HepG2 (cell line): ENCODE measurements at regions not wholly inside any gene's neighbourhood (a gene's known extent, or its start where the extent isn't known, plus 50 kb on each side); places are given as distances from the start of the nearest gene placed in this dataset.

Experiments
- ATAC-seq: fragments of 200-7000 bp; cut with Tn5 transposase; 3 replicates; pipeline ENCODE4 v1.9.1; 2020; ENCODE audit warnings: mild to moderate bottlenecking, moderate library complexity
- BruUV-seq: library from RNA; stranded (reverse); fragments of 400-500 nt; replicated peaks from 2 replicates; lab custom pipeline; 2021; lab: Mats Ljungman, UMichigan
- CTCF ChIA-PET: fragments of 300-600 bp; formaldehyde crosslinking; extraction: SDS; loops from one replicate; lab custom pipeline; 2021; ENCODE audit warnings: low total read pairs, inconsistent platforms, low intra/inter-chr PET ratio; lab: Yijun Ruan, JAX
- POLR2A ChIA-PET: fragments of 350-600 bp; sonication (Branson Sonifier 250); formaldehyde crosslinking; loops from one replicate; lab custom pipeline; 2020; ENCODE audit warnings: antibody characterized with exemption, inconsistent platforms; lab: Yijun Ruan, JAX
- DNase-seq: peaks from one replicate; pipeline ENCODE4 v3.0.0-alpha.2; 2015; ENCODE audit warnings: low spot score
- FAIRE-seq: peaks from 3 replicates; lab custom pipeline; 2011; peaks lifted over from hg19 to GRCh38; lab: Jason Lieb, UNC
- H2AFZ ChIP-seq: one replicate; pipeline ENCODE4 v1.6.1; 2011; ENCODE audit warnings: low read length, inconsistent platforms
- H3K27ac ChIP-seq: fragments of 300-600 bp; 3 replicates; pipeline ENCODE4 v1.8.0; 2011; ENCODE audit warnings: mixed run types, mild to moderate bottlenecking, mixed read lengths, low read length, inconsistent platforms; ENCODE audit not compliant: insufficient read depth; ENCODE audit errors: extremely low read length
- H3K27me3 ChIP-seq, 2 experiments: fragments of 200-600 bp in 1 of 2; 2 replicates in 1 of 2; 3 replicates in 1 of 2; pipeline versions ENCODE4 v1.6.0 to v1.8.0; 2011; ENCODE audit warnings: low read length in 2 of 2, mild to moderate bottlenecking in 2 of 2, moderate library complexity in 2 of 2, inconsistent platforms in 1 of 2; ENCODE audit not compliant: insufficient read depth in 2 of 2, control insufficient read depth in 1 of 2
- H3K36me3 ChIP-seq, 2 experiments: fragments of 200-600 bp in 1 of 2; replicated peaks in 1 of 2; 2 replicates in 1 of 2; 3 replicates in 1 of 2; pipeline versions ENCODE4 v1.5.1 to v1.8.0; 2011; ENCODE audit warnings: low read length in 2 of 2, inconsistent platforms in 1 of 2; ENCODE audit not compliant: insufficient read depth in 2 of 2, control insufficient read depth in 1 of 2
- H3K4me1 ChIP-seq: 2 replicates; pipeline ENCODE4 v1.5.1; 2012; ENCODE audit warnings: low read length, inconsistent platforms; ENCODE audit not compliant: insufficient read depth
- H3K4me2 ChIP-seq: 2 replicates; pipeline ENCODE4 v1.6.0; 2011; ENCODE audit warnings: low read depth, low read length, inconsistent platforms
- H3K4me3 ChIP-seq, 3 experiments: fragments of 200-600 bp in 1 of 3; sonication (generic), shearing (Covaris generic) in 1 of 3; replicated peaks in 1 of 3; 2 replicates each; pipeline ENCODE4 v1.5.1; 2011 to 2016; ENCODE audit warnings: low read length in 3 of 3, inconsistent platforms in 2 of 3, low read depth in 2 of 3, mild to moderate bottlenecking in 2 of 3, control low read depth in 1 of 3, mixed read lengths in 1 of 3; ENCODE audit not compliant: insufficient read depth in 1 of 3
- H3K79me2 ChIP-seq: one replicate; pipeline ENCODE4 v1.6.1; 2011; ENCODE audit warnings: low read length, inconsistent platforms; ENCODE audit not compliant: insufficient read depth
- H3K9ac ChIP-seq: 2 replicates; pipeline ENCODE4 v1.6.0; 2011; ENCODE audit warnings: mild to moderate bottlenecking, low read depth, low read length, inconsistent platforms; ENCODE audit not compliant: insufficient read depth
- H3K9me3 ChIP-seq: 2 replicates; pipeline ENCODE4 v1.5.1; 2012; ENCODE audit warnings: mild to moderate bottlenecking, low read length
- H4K20me1 ChIP-seq: 2 replicates; pipeline ENCODE4 v1.6.0; 2011; ENCODE audit warnings: inconsistent platforms, mild to moderate bottlenecking, low read length, moderate library complexity; ENCODE audit not compliant: insufficient read depth
- CENPT ChIP-seq: sonication (generic); formaldehyde crosslinking; IDR thresholded peaks from 2 replicates; pipeline ENCODE4 v1.8.0; 2022; ENCODE audit warnings: low read depth, mild to moderate bottlenecking, moderate library complexity, missing genetic modification reagents
- CSRNP1 ChIP-seq: sonication (generic); formaldehyde crosslinking; IDR thresholded peaks from 2 replicates; pipeline ENCODE4 v1.8.1; 2023; ENCODE audit warnings: mild to moderate bottlenecking, missing genetic modification reagents
- FOXK2 ChIP-seq: fragments of 450-650 bp; IDR thresholded peaks from 2 replicates; pipeline ENCODE4 v1.6.1; 2016
- IKZF1 ChIP-seq: fragments of 450-650 bp; IDR thresholded peaks from 2 replicates; pipeline ENCODE4 v1.7.1; 2016
- MAF1 ChIP-seq: sonication (generic); formaldehyde crosslinking; IDR thresholded peaks from 2 replicates; pipeline ENCODE4 v1.5.0; 2020; ENCODE audit warnings: missing genetic modification reagents, borderline replicate concordance
- MAFK ChIP-seq, 2 experiments: IDR thresholded peaks in 1 of 2; conservative IDR thresholded peaks in 1 of 2; 2 replicates each; pipeline ENCODE4 v1.6.1; 2011; ENCODE audit warnings: improper control_type of control experiment in 2 of 2, low read length in 2 of 2
- NR2F6 ChIP-seq, 2 experiments: IDR thresholded peaks; 2 replicates each; pipeline ENCODE4 v1.6.1; 2016; ENCODE audit warnings: antibody characterized with exemption in 1 of 2, mild to moderate bottlenecking in 1 of 2
- ONECUT2 ChIP-seq: sonication (generic); formaldehyde crosslinking; IDR thresholded peaks from 2 replicates; pipeline ENCODE4 v1.4.0; 2020; ENCODE audit warnings: missing genetic modification reagents
- PAX8 ChIP-seq: sonication (generic); formaldehyde crosslinking; IDR thresholded peaks from 2 replicates; pipeline ENCODE4 v1.8.0; 2022; ENCODE audit warnings: mild to moderate bottlenecking, missing genetic modification reagents, borderline replicate concordance
- PREB ChIP-seq: sonication (generic); formaldehyde crosslinking; IDR thresholded peaks from 2 replicates; pipeline ENCODE4 v1.4.0; 2020; ENCODE audit warnings: missing genetic modification reagents
- REL ChIP-seq: sonication (generic); formaldehyde crosslinking; conservative IDR thresholded peaks from 2 replicates; pipeline ENCODE4 v1.8.0; 2022; ENCODE audit warnings: mild to moderate bottlenecking, missing genetic modification reagents, moderate library complexity
- RELA ChIP-seq: sonication (generic); formaldehyde crosslinking; IDR thresholded peaks from 2 replicates; pipeline ENCODE4 v1.4.0; 2020; ENCODE audit warnings: missing genetic modification reagents
- TBX3 ChIP-seq: fragments of 450-650 bp; IDR thresholded peaks from 2 replicates; pipeline ENCODE4 v1.6.1; 2017; ENCODE audit warnings: antibody characterized with exemption, mild to moderate bottlenecking, inconsistent platforms, borderline replicate concordance
- ZBTB7B ChIP-seq: sonication (generic); formaldehyde crosslinking; IDR thresholded peaks from 2 replicates; pipeline ENCODE4 v1.4.0; 2020; ENCODE audit warnings: missing genetic modification reagents
- ZMYM2 ChIP-seq: sonication (generic); formaldehyde crosslinking; IDR thresholded peaks from 2 replicates; pipeline ENCODE4 v1.8.0; 2022; ENCODE audit warnings: mild to moderate bottlenecking, missing genetic modification reagents
- ZNF256 ChIP-seq: sonication (generic); formaldehyde crosslinking; conservative IDR thresholded peaks from 2 replicates; pipeline ENCODE4 v1.4.0; 2020; ENCODE audit warnings: missing genetic modification reagents
- ZNF75D ChIP-seq: sonication (generic); formaldehyde crosslinking; IDR thresholded peaks from 2 replicates; pipeline ENCODE4 v1.8.1; 2023; ENCODE audit warnings: missing genetic modification reagents, mild to moderate bottlenecking, borderline replicate concordance
- ZNF768 ChIP-seq: sonication (generic); formaldehyde crosslinking; IDR thresholded peaks from 2 replicates; pipeline ENCODE4 v1.4.0; 2020; ENCODE audit warnings: missing genetic modification reagents
- WGBS: methylation state at CpG from one replicate; pipeline ENCODE4 v1.1.6; 2017; ENCODE audit warnings: low lambda C conversion rate; 5-methylcytosine and 5-hydroxymethylcytosine counted together
- in situ Hi-C: cut with HindIII; loops from 2 replicates; pipeline ENCODE4 v1.10.0; 2017; ENCODE audit warnings: low pct_unique_long_range_greater_than_20kb; ENCODE audit not compliant: extremely low pct_ligation_motif_present
- intact Hi-C: fragments of 100-400 bp; cut with micrococcal nuclease; formaldehyde crosslinking; loops from one replicate; pipeline ENCODE4 v1.10.0; 2022; ENCODE audit not compliant: unreplicated experiment

DNA sequence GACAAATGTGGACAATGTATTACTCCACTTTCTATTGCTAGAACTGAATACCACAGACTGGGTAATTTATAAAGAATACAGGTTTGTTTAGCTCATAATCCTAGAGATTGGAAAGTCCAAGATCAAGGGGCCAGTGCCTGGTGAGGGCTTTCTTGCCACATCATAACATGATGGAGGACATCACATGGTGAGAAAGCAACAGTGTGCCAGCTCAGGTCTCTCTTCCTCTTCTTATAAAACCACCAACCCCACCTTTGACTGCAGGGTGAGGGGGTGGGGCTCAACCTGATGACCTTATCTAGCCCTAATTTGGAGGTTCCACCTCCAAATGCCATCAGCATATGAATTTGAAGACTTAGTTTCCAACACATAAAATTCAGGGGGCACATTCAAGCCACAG is 105.7 kb upstream of the CXorf66 start:
- intact Hi-C loops, result no loop called here
- DNase-seq (no peak), FAIRE-seq (no peak), ATAC-seq (no peak)
- H3K9ac ChIP-seq, result no peak overlapping the region
- H3K36me3 ChIP-seq, result no peaks in the 10 kb centered on the region
- in situ Hi-C loops, result loop anchor here (25.0 kb wide), 1 partner anchor 591 kb away; no protein-coding TSS in a partner anchor
- H3K27ac ChIP-seq, result no peak overlapping the region
- CTCF ChIA-PET, result no interaction called here
- no peaks in the 10 kb centered on the region for H3K79me2 ChIP-seq
- H3K4me1 ChIP-seq, result no peaks in the 10 kb centered on the region
- no peak overlapping the region for H3K4me3 ChIP-seq
- H2AFZ ChIP-seq, result no peak overlapping the region
- no peaks in the 10 kb centered on the region for H3K9me3 ChIP-seq
- no peak for TF ChIP-seq CENPT (CRISPR knock-in tag)
- TF ChIP-seq ZNF768, result no peak
- TF ChIP-seq MAFK (conservative IDR thresholded peaks at IDR 0.05 in 1 of 2, IDR thresholded peaks at IDR 0.05 in 1 of 2; ENCODE audit: low read length in 2 of 2), result no peak
- TF ChIP-seq REL (CRISPR knock-in tag), result no peak
- TF ChIP-seq NR2F6 (IDR thresholded peaks at IDR 0.05), result no peak
- no peak for TF ChIP-seq NR2F6 (CRISPR knock-in tag; IDR thresholded peaks at IDR 0.05)
- no peak for TF ChIP-seq FOXK2
- TF ChIP-seq ZNF75D, result no peak
- TF ChIP-seq ZMYM2, result no peak
- TF ChIP-seq ONECUT2, result no peak
- no peak for TF ChIP-seq IKZF1
- H3K27me3 ChIP-seq, result no peaks in the 10 kb centered on the region
- no peak overlapping the region for H3K4me2 ChIP-seq
- H4K20me1 ChIP-seq, result no peaks in the 10 kb centered on the region
- POLR2A ChIA-PET, result no interaction called here
- no TSS peak for BruUV-seq

DNA sequence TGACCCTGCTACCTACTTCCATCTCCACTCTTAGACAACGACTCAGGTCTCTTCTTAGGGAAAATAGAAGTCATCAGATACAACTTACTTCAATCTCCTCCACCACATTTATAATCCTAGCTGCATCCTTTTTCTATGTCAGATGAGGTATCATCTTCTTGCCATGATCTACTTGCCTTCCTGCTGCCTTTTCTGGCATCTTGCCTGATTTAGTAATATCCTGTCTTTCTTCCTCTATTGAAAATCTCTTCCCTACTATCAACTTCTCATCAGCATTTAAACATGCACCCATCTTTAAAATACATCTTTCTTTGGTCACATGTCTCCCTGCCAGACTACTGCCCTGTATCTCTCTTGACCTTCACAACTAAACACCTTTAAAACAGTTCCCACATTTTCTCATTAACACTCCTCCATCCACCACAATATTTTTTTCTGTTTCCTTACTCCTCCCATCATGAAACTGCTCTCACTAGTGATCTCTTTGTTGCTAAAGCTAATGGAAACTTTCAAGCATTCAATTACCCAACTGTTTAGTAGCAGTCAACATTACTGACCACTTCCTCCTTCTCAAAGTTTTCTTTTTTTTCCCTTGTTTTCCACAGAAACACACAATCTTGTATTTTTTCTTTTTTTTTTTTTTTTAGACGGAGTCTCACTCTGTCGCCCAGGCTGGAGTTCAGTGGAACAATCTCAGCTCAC is 100.8 kb upstream of the CXorf66 start:
- Histone ChIP-seq H4K20me1 (no peaks in the 10 kb centered on the region), H3K4me3 (no peak overlapping the region), H3K4me1 (no peaks in the 10 kb centered on the region), H3K36me3 (no peaks in the 10 kb centered on the region), H3K9me3 (no peaks in the 10 kb centered on the region), H3K27me3 (no peaks in the 10 kb centered on the region), H2AFZ (no peak overlapping the region), H3K79me2 (no peaks in the 10 kb centered on the region), H3K4me2 (no peak overlapping the region), H3K27ac (no peak overlapping the region), H3K9ac (no peak overlapping the region)
- no peak for FAIRE-seq
- BruUV-seq, result no TSS peak
- POLR2A ChIA-PET, result no interaction called here
- no peak for ATAC-seq
- no peak for DNase-seq
- WGBS, result 63% methylated on average over 3 of the region's 3 CpGs
- CTCF ChIA-PET, result no interaction called here
- intact Hi-C loops, result no loop called here
- in situ Hi-C loops, result loop anchor here (25.0 kb wide), 1 partner anchor 596 kb away; no protein-coding TSS in a partner anchor
- TF ChIP-seq PAX8 (CRISPR knock-in tag) (no peak), TBX3 (no peak), ZBTB7B (CRISPR knock-in tag) (no peak), RELA (no peak), MAF1 (CRISPR knock-in tag) (no peak), ZNF256 (CRISPR knock-in tag) (no peak), PREB (no peak), CSRNP1 (CRISPR knock-in tag) (no peak)
